SK-N-SH treated with all-trans-retinoic acid at 6 μM for 48 hours (cell line): ENCODE measurements at regions not wholly inside any gene's neighbourhood (a gene's known extent, or its start where the extent isn't known, plus 50 kb on each side); places are given as distances from the start of the nearest gene placed in this dataset.

Experiments
- ATAC-seq: fragments of 200-7000 bp; cut with Tn5 transposase; 3 replicates; pipeline ENCODE4 v1.9.1; 2020; ENCODE audit warnings: mild to moderate bottlenecking, moderate library complexity
- BACH2 ChIP-seq: fragments of 250-450 bp; sonication (Bioruptor Pico); IDR thresholded peaks from 2 replicates; pipeline ENCODE4 v1.9.0; 2021; ENCODE audit warnings: mild to moderate bottlenecking, borderline replicate concordance
- CSDC2 ChIP-seq: fragments of 250-450 bp; sonication (Bioruptor Pico); IDR thresholded peaks from 2 replicates; pipeline ENCODE4 v1.5.0; 2020; ENCODE audit warnings: mild to moderate bottlenecking, moderate library complexity
- GLIS3 ChIP-seq: fragments of 250-450 bp; sonication (Bioruptor Pico); IDR thresholded peaks from 2 replicates; pipeline ENCODE4 v1.5.0; 2020; ENCODE audit warnings: mild to moderate bottlenecking, moderate library complexity
- PPARA ChIP-seq: fragments of 250-450 bp; sonication (Bioruptor Pico); IDR thresholded peaks from 2 replicates; pipeline ENCODE4 v1.5.0; 2020; ENCODE audit warnings: mild to moderate bottlenecking, borderline replicate concordance
- RARB ChIP-seq: fragments of 250-450 bp; sonication (Bioruptor Pico); IDR thresholded peaks from 2 replicates; pipeline ENCODE4 v1.8.0; 2021; ENCODE audit warnings: mild to moderate bottlenecking, moderate library complexity
- SNAI2 ChIP-seq: fragments of 250-450 bp; sonication (Bioruptor Pico); IDR thresholded peaks from 2 replicates; pipeline ENCODE4 v1.5.0; 2020; ENCODE audit warnings: mild to moderate bottlenecking, moderate library complexity
- TCF4 ChIP-seq: fragments of 250-450 bp; sonication (Bioruptor Pico); IDR thresholded peaks from 2 replicates; pipeline ENCODE4 v1.8.0; 2021; ENCODE audit warnings: mild to moderate bottlenecking, moderate library complexity, borderline replicate concordance
- TOX ChIP-seq: fragments of 250-450 bp; sonication (Bioruptor Pico); IDR thresholded peaks from 2 replicates; pipeline ENCODE4 v1.8.0; 2021; ENCODE audit warnings: mild to moderate bottlenecking, moderate library complexity, borderline replicate concordance
- ZFP30 ChIP-seq: fragments of 450-650 bp; formaldehyde crosslinking; IDR thresholded peaks from 2 replicates; pipeline ENCODE4 v1.5.0; 2022; ENCODE audit warnings: mild to moderate bottlenecking, moderate library complexity
- ZNF565 ChIP-seq: fragments of 450-650 bp; formaldehyde crosslinking; conservative IDR thresholded peaks from 2 replicates; pipeline ENCODE4 v1.5.0; 2020; ENCODE audit warnings: low read depth, mild to moderate bottlenecking, moderate library complexity
- ZNF70 ChIP-seq: fragments of 450-650 bp; formaldehyde crosslinking; IDR thresholded peaks from 2 replicates; pipeline ENCODE4 v1.5.0; 2020; ENCODE audit warnings: mild to moderate bottlenecking, moderate library complexity
- ZNF8 ChIP-seq: fragments of 450-650 bp; formaldehyde crosslinking; IDR thresholded peaks from 2 replicates; pipeline ENCODE4 v1.5.0; 2020; ENCODE audit warnings: mild to moderate bottlenecking, moderate library complexity
- TF ChIP-seq, protein P1 (sequence below): fragments of 250-450 bp; sonication (Bioruptor Pico); IDR thresholded peaks from 2 replicates; pipeline ENCODE4 v1.8.0; 2020; ENCODE audit warnings: mild to moderate bottlenecking, moderate library complexity, borderline replicate concordance
- TF ChIP-seq, protein P2 (sequence below): fragments of 250-450 bp; sonication (Bioruptor Pico); IDR thresholded peaks from 2 replicates; pipeline ENCODE4 v1.5.0; 2020; ENCODE audit warnings: mild to moderate bottlenecking, moderate library complexity
- TF ChIP-seq, protein P3 (sequence below): fragments of 250-450 bp; sonication (Bioruptor Pico); IDR thresholded peaks from 2 replicates; pipeline ENCODE4 v1.5.1; 2020; ENCODE audit warnings: low read depth, mild to moderate bottlenecking, moderate library complexity
- TF ChIP-seq, protein P4 (sequence below): fragments of 250-450 bp; sonication (Bioruptor Pico); IDR thresholded peaks from 2 replicates; pipeline ENCODE4 v1.8.0; 2021; ENCODE audit warnings: low read depth, mild to moderate bottlenecking, moderate library complexity, borderline replicate concordance

DNA sequence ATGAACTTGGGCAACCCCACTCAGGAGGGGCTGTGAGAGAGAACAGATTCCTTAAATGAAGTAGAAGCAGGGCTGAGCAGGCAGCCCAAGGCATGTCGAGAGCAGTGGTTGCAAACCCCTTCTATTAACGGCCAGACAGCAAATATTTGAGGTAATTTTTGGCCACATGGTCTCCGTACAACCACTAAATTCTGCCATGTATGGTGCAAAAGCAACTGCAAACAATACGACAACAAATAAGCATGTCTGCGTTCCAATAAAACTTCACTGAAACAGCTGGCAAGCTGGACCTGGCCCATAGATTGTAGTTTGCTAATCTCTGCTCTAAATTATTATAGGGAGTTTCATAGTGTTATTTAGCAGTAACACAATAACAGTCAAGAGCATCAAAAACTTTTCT lies 217.0 kb upstream of the ZNF521 start:
- TF ChIP-seq, protein P1, sequence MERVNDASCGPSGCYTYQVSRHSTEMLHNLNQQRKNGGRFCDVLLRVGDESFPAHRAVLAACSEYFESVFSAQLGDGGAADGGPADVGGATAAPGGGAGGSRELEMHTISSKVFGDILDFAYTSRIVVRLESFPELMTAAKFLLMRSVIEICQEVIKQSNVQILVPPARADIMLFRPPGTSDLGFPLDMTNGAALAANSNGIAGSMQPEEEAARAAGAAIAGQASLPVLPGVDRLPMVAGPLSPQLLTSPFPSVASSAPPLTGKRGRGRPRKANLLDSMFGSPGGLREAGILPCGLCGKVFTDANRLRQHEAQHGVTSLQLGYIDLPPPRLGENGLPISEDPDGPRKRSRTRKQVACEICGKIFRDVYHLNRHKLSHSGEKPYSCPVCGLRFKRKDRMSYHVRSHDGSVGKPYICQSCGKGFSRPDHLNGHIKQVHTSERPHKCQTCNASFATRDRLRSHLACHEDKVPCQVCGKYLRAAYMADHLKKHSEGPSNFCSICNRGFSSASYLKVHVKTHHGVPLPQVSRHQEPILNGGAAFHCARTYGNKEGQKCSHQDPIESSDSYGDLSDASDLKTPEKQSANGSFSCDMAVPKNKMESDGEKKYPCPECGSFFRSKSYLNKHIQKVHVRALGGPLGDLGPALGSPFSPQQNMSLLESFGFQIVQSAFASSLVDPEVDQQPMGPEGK: no peak
- TF ChIP-seq ZNF70 (CRISPR knock-in tag) (no peak), PPARA (CRISPR knock-in tag) (no peak), ZNF565 (CRISPR knock-in tag) (no peak), GLIS3 (CRISPR knock-in tag) (no peak), ZFP30 (CRISPR knock-in tag) (no peak), TCF4 (no peak), CSDC2 (CRISPR knock-in tag) (no peak), BACH2 (no peak), ZNF8 (CRISPR knock-in tag) (no peak)
- TF ChIP-seq, protein P2, sequence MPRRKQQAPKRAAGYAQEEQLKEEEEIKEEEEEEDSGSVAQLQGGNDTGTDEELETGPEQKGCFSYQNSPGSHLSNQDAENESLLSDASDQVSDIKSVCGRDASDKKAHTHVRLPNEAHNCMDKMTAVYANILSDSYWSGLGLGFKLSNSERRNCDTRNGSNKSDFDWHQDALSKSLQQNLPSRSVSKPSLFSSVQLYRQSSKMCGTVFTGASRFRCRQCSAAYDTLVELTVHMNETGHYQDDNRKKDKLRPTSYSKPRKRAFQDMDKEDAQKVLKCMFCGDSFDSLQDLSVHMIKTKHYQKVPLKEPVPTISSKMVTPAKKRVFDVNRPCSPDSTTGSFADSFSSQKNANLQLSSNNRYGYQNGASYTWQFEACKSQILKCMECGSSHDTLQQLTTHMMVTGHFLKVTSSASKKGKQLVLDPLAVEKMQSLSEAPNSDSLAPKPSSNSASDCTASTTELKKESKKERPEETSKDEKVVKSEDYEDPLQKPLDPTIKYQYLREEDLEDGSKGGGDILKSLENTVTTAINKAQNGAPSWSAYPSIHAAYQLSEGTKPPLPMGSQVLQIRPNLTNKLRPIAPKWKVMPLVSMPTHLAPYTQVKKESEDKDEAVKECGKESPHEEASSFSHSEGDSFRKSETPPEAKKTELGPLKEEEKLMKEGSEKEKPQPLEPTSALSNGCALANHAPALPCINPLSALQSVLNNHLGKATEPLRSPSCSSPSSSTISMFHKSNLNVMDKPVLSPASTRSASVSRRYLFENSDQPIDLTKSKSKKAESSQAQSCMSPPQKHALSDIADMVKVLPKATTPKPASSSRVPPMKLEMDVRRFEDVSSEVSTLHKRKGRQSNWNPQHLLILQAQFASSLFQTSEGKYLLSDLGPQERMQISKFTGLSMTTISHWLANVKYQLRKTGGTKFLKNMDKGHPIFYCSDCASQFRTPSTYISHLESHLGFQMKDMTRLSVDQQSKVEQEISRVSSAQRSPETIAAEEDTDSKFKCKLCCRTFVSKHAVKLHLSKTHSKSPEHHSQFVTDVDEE: no peak
- TF ChIP-seq, protein P3, sequence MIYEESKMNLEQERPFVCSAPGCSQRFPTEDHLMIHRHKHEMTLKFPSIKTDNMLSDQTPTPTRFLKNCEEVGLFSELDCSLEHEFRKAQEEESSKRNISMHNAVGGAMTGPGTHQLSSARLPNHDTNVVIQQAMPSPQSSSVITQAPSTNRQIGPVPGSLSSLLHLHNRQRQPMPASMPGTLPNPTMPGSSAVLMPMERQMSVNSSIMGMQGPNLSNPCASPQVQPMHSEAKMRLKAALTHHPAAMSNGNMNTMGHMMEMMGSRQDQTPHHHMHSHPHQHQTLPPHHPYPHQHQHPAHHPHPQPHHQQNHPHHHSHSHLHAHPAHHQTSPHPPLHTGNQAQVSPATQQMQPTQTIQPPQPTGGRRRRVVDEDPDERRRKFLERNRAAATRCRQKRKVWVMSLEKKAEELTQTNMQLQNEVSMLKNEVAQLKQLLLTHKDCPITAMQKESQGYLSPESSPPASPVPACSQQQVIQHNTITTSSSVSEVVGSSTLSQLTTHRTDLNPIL (CRISPR knock-in tag): no peak
- TF ChIP-seq, protein P4, sequence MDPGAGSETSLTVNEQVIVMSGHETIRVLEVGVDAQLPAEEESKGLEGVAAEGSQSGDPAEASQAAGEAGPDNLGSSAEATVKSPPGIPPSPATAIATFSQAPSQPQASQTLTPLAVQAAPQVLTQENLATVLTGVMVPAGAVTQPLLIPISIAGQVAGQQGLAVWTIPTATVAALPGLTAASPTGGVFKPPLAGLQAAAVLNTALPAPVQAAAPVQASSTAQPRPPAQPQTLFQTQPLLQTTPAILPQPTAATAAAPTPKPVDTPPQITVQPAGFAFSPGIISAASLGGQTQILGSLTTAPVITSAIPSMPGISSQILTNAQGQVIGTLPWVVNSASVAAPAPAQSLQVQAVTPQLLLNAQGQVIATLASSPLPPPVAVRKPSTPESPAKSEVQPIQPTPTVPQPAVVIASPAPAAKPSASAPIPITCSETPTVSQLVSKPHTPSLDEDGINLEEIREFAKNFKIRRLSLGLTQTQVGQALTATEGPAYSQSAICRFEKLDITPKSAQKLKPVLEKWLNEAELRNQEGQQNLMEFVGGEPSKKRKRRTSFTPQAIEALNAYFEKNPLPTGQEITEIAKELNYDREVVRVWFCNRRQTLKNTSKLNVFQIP (CRISPR knock-in tag): no peak
- TF ChIP-seq, all 23 proteins: peak for 0
- ATAC-seq: no peak

DNA sequence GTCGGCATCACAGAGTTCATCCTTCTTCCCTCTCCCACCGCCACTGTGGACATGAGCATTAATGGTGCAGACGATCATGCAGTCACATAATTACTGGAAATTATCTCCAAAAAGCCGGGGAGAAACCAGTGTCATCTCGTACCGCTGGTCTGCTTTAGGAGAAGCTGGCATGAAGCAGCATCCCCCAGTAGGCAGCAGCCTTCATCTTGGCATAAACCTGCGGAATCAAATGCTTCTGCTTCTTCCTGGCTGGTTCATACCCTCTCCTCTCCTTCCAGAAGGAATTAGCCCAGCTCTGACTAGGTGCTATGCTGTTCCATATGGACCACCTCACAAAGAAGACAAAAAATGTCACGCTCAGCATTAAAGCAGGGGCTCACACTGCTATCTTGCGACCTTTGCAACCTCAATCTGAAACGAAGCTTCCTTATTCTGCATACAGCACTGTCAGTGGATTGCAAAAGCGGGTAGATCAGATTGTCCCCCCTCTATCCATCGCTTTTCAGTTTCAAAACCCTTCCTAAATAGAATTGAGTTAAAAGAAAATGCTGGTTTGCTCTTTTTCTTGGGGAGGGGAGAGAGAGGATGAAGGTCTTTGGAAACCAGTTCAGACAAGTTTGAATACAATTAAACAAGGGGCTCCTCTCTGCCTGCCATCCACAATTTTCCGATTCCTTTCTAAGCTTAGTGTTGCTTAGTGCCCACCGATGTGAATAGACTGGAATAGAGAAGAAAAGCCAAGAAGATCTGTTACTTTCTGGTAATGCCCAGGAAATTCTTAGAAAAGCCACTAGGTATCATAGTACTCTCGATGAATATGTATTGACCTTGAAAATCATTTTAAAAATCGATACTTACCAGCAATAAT lies 212.1 kb upstream of the ZNF521 start:
- no peak for TF ChIP-seq ZNF70 (CRISPR knock-in tag)
- TF ChIP-seq SNAI2 (CRISPR knock-in tag): no peak
- TF ChIP-seq PPARA (CRISPR knock-in tag): no peak
- TF ChIP-seq GLIS3 (CRISPR knock-in tag): no peak
- no peak for TF ChIP-seq CSDC2 (CRISPR knock-in tag)
- no peak for TF ChIP-seq ZFP30 (CRISPR knock-in tag)
- TF ChIP-seq, protein P1: no peak
- TF ChIP-seq, protein P3 (CRISPR knock-in tag): no peak
- no peak for TF ChIP-seq TOX (CRISPR knock-in tag)
- no peak for TF ChIP-seq ZNF565 (CRISPR knock-in tag)
- TF ChIP-seq BACH2: no peak
- ATAC-seq: no peak

DNA sequence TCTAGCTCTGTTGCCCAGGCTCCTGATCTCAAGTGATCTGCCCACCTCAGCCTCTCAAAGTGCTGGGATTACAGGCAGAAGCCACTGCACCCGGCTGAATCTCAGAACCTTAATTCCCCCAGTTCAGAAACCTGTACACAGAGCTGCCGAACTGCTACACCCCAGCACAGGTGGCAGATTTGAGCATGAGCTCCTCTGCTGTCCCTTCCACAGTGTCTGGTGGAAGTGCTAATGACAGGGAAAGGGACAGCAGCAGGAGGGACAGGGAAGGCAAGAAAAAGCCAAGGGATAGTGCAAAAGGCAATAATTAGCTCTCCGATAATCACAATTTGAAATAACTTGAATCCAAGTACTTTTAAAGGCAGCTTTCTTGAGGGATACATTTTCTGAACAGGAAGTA lies 211.4 kb upstream of the ZNF521 start:
- TF ChIP-seq TOX (CRISPR knock-in tag): no peak
- no peak for TF ChIP-seq GLIS3 (CRISPR knock-in tag)
- TF ChIP-seq RARB (CRISPR knock-in tag): no peak
- no peak for ATAC-seq
